IMR-90 (cell line): ENCODE measurements at regions not wholly inside any gene's neighbourhood (a gene's known extent, or its start where the extent isn't known, plus 50 kb on each side); places are given as distances from the start of the nearest gene placed in this dataset.

ENCODE experiments used
- ATAC-seq: fragments of 200-7000 bp; cut with Tn5 transposase; 2 replicates; pipeline ENCODE4 v1.9.1; 2020; ENCODE audit warnings: low read depth, mild to moderate bottlenecking, moderate library complexity
- BruUV-seq: library from RNA; stranded (reverse); fragments of 400-500 nt; replicated peaks from 2 replicates; lab custom pipeline; 2021; lab: Mats Ljungman, UMichigan
- CTCF ChIA-PET: fragments of 300-600 bp; formaldehyde crosslinking; extraction: SDS; loops from one replicate; lab custom pipeline; 2021; ENCODE audit warnings: antibody characterized with exemption; lab: Yijun Ruan, JAX
- POLR2A ChIA-PET: fragments of 300-600 bp; sonication (Branson Sonifier 250); formaldehyde crosslinking; loops from one replicate; lab custom pipeline; 2022; ENCODE audit warnings: antibody characterized with exemption; ENCODE audit not compliant: unreplicated experiment; lab: Charles Lee
- DNase-seq: peaks from one replicate; pipeline ENCODE4 v3.0.0; 2013
- H2AFZ ChIP-seq: replicated peaks from 2 replicates; pipeline ENCODE3; 2013; ENCODE audit warnings: low read length, mild to moderate bottlenecking; ENCODE audit not compliant: poor library complexity
- H2AK5ac ChIP-seq: 2 replicates; pipeline ENCODE4 v1.6.1; 2013; ENCODE audit warnings: low read depth, low read length, inconsistent platforms
- H2AK9ac ChIP-seq: replicated peaks from 2 replicates; pipeline ENCODE3; 2013; ENCODE audit warnings: mild to moderate bottlenecking, low read depth, low read length, moderate library complexity; ENCODE audit not compliant: poor library complexity
- H2BK120ac ChIP-seq: 2 replicates; pipeline ENCODE4 v1.6.1; 2013; ENCODE audit warnings: low read depth, low read length, inconsistent platforms
- H2BK15ac ChIP-seq: 3 replicates; pipeline ENCODE4 v1.6.1; 2013; ENCODE audit warnings: low read depth, low read length, inconsistent platforms
- H2BK20ac ChIP-seq: 2 replicates; pipeline ENCODE4 v1.6.1; 2013; ENCODE audit warnings: low read depth, mild to moderate bottlenecking, inconsistent platforms, low read length, moderate library complexity
- H2BK5ac ChIP-seq: 2 replicates; pipeline ENCODE4 v1.6.1; 2013; ENCODE audit warnings: mild to moderate bottlenecking, low read depth, low read length, inconsistent platforms; ENCODE audit not compliant: poor library complexity, severe bottlenecking
- H3K14ac ChIP-seq: replicated peaks from 2 replicates; pipeline ENCODE4 v1.6.1; 2013; ENCODE audit warnings: low read depth, low read length, inconsistent platforms
- H3K18ac ChIP-seq: 2 replicates; pipeline ENCODE4 v1.6.1; 2013; ENCODE audit warnings: low read depth, low read length, control low read depth
- H3K23ac ChIP-seq: 2 replicates; pipeline ENCODE4 v1.6.1; 2013; ENCODE audit warnings: low read depth, low read length, inconsistent platforms
- H3K27ac ChIP-seq: 2 replicates; pipeline ENCODE4 v1.5.1; 2013; ENCODE audit warnings: mild to moderate bottlenecking, control low read depth, low read length; ENCODE audit not compliant: insufficient read depth
- H3K27me3 ChIP-seq: 2 replicates; pipeline ENCODE4 v1.6.1; 2013; ENCODE audit warnings: low read length; ENCODE audit not compliant: control insufficient read depth, insufficient read depth
- H3K36me3 ChIP-seq: 2 replicates; pipeline ENCODE4 v1.6.1; 2013; ENCODE audit warnings: low read length, mixed read lengths; ENCODE audit not compliant: control insufficient read depth, insufficient read depth
- H3K4ac ChIP-seq: 2 replicates; pipeline ENCODE4 v1.6.1; 2013; ENCODE audit warnings: low read depth, low read length, inconsistent platforms
- H3K4me1 ChIP-seq: 2 replicates; pipeline ENCODE4 v1.6.1; 2013; ENCODE audit warnings: low read length, mixed read lengths; ENCODE audit not compliant: control insufficient read depth, insufficient read depth
- H3K4me2 ChIP-seq: 2 replicates; pipeline ENCODE4 v1.6.1; 2013; ENCODE audit warnings: low read depth, mild to moderate bottlenecking, control low read depth, low read length, moderate library complexity
- H3K4me3 ChIP-seq: 2 replicates; pipeline ENCODE4 v1.5.1; 2013; ENCODE audit warnings: low read depth, mild to moderate bottlenecking, control low read depth, low read length, moderate library complexity; ENCODE audit not compliant: insufficient read depth
- H3K56ac ChIP-seq: 2 replicates; pipeline ENCODE4 v1.6.1; 2013; ENCODE audit warnings: low read length, inconsistent platforms; ENCODE audit not compliant: insufficient read depth; ENCODE audit errors: extremely low read depth
- H3K79me1 ChIP-seq, 2 experiments: 2 replicates each; pipeline ENCODE4 v1.6.1; 2013; ENCODE audit warnings: low read length in 2 of 2, inconsistent platforms in 1 of 2, low read depth in 1 of 2
- H3K9ac ChIP-seq: 2 replicates; pipeline ENCODE4 v1.6.1; 2013; ENCODE audit warnings: low read depth, low read length, control low read depth
- H3K9me1 ChIP-seq: 2 replicates; pipeline ENCODE4 v1.6.1; 2013; ENCODE audit warnings: low read length, inconsistent platforms; ENCODE audit not compliant: insufficient read depth
- H3K9me3 ChIP-seq: 2 replicates; pipeline ENCODE4 v1.6.1; 2013; ENCODE audit warnings: low read length; ENCODE audit not compliant: control insufficient read depth, insufficient read depth
- H4K20me1 ChIP-seq: 2 replicates; pipeline ENCODE4 v1.6.1; 2013; ENCODE audit warnings: low read length, inconsistent platforms; ENCODE audit not compliant: insufficient read depth
- H4K5ac ChIP-seq: 2 replicates; pipeline ENCODE4 v1.6.1; 2013; ENCODE audit warnings: mild to moderate bottlenecking, low read depth, low read length, control low read depth
- H4K8ac ChIP-seq, 2 experiments: 2 replicates each; pipeline ENCODE4 v1.6.1; 2013; ENCODE audit warnings: low read depth in 2 of 2, low read length in 2 of 2, control low read depth in 1 of 2, inconsistent platforms in 1 of 2
- H4K91ac ChIP-seq: 2 replicates; pipeline ENCODE4 v1.6.1; 2013; ENCODE audit warnings: low read depth, low read length, inconsistent platforms; ENCODE audit not compliant: insufficient read depth
- FOS ChIP-seq: fragments of 150-350 bp; IDR thresholded peaks from 2 replicates; pipeline ENCODE4 v1.6.1; 2016; ENCODE audit warnings: low read depth, low read length
- MAFK ChIP-seq: IDR thresholded peaks from 2 replicates; pipeline ENCODE4 v1.6.1; 2012; ENCODE audit warnings: low read depth, low read length, improper control_type of control experiment
- MAZ ChIP-seq: IDR thresholded peaks from 2 replicates; pipeline ENCODE4 v1.6.1; 2012; ENCODE audit warnings: low read depth, mild to moderate bottlenecking, low read length, improper control_type of control experiment, moderate library complexity, borderline replicate concordance
- NFE2L2 ChIP-seq: fragments of 150-350 bp; IDR thresholded peaks from 2 replicates; pipeline ENCODE4 v1.6.1; 2016; ENCODE audit warnings: low read depth, mild to moderate bottlenecking, low read length
- RAD21 ChIP-seq: IDR thresholded peaks from 2 replicates; pipeline ENCODE4 v1.6.1; 2012; ENCODE audit warnings: low read length, improper control_type of control experiment
- RCOR1 ChIP-seq: IDR thresholded peaks from 2 replicates; pipeline ENCODE4 v1.6.1; 2012; ENCODE audit warnings: mild to moderate bottlenecking, low read length, improper control_type of control experiment; ENCODE audit not compliant: insufficient replicate concordance
- USF2 ChIP-seq: fragments of 150-350 bp; IDR thresholded peaks from 2 replicates; pipeline ENCODE4 v1.6.1; 2017; ENCODE audit warnings: mild to moderate bottlenecking, antibody characterized with exemption, low read length, low read depth
- WGBS, 2 experiments: methylation state at CpG; one replicate each; pipeline versions ENCODE4 v1.1.5 to v1.1.7; 2013; ENCODE audit warnings: missing lambda C conversion rate in 2 of 2; ENCODE audit not compliant: insufficient read length in 1 of 2; ENCODE audit errors: extremely low coverage in 2 of 2; 5-methylcytosine and 5-hydroxymethylcytosine counted together
- dilution Hi-C: fragments of 300-500 bp; cut with HindIII; formaldehyde crosslinking; loops from one replicate; pipeline ENCODE4 v1.14.3; 2018; ENCODE audit warnings: low sequenced_read_pairs; ENCODE audit not compliant: unreplicated experiment
- in situ Hi-C: fragments of 300-500 bp; cut with MboI; formaldehyde crosslinking; loops from 3 replicates; pipeline ENCODE4 v1.14.3; 2019; ENCODE audit warnings: low sequenced_read_pairs, inconsistent platforms, mixed read lengths
- intact Hi-C: fragments of 100-400 bp; cut with micrococcal nuclease; formaldehyde crosslinking; loops from 2 replicates; pipeline ENCODE4 v1.10.0; 2022
- TF ChIP-seq, protein P1 (sequence below): conservative IDR thresholded peaks from 2 replicates; pipeline ENCODE4 v1.5.1; 2012; ENCODE audit warnings: mild to moderate bottlenecking, low read depth, low read length, improper control_type of control experiment
- TF ChIP-seq, protein P2 (sequence below): fragments of 150-350 bp; IDR thresholded peaks from 2 replicates; pipeline ENCODE4 v1.6.1; 2016; ENCODE audit warnings: low read depth, mild to moderate bottlenecking, low read length, moderate library complexity, borderline replicate concordance

DNA sequence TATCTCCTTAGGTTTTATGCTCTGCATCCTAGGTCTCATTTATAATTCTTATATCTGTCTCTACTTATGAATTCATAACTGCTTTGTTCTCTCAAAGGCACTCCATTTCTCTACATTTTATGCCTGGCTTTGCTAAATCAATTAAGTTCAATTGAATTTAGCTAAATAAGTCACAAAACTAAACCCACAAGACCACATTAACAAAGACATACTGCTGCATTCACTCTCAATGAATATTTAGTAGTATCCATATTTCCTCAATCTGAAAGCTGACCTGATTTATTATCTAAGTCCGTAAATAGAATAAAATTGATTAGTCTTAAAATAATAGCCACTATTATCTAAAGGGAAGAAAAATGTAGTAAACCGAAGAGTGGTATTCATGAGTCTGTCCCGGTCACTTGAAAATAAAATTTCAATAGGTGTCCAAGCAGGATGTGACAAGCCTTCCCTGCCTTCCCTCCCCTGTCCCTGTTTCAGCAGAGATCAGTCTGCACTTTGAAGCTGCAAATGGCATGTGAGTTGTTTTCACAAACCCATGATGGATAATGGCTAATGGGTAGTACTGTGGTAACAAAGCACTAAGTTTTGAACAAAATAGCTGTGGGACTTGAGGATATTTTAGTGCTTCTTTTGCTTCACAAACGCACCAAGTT is 295.0 kb upstream of the NCAM2 start:
- H3K79me1 ChIP-seq, result no peaks in the 10 kb centered on the region
- no peak for TF ChIP-seq USF2
- TF ChIP-seq NFE2L2, result no peak
- no peak for TF ChIP-seq FOS
- TF ChIP-seq, protein P1, sequence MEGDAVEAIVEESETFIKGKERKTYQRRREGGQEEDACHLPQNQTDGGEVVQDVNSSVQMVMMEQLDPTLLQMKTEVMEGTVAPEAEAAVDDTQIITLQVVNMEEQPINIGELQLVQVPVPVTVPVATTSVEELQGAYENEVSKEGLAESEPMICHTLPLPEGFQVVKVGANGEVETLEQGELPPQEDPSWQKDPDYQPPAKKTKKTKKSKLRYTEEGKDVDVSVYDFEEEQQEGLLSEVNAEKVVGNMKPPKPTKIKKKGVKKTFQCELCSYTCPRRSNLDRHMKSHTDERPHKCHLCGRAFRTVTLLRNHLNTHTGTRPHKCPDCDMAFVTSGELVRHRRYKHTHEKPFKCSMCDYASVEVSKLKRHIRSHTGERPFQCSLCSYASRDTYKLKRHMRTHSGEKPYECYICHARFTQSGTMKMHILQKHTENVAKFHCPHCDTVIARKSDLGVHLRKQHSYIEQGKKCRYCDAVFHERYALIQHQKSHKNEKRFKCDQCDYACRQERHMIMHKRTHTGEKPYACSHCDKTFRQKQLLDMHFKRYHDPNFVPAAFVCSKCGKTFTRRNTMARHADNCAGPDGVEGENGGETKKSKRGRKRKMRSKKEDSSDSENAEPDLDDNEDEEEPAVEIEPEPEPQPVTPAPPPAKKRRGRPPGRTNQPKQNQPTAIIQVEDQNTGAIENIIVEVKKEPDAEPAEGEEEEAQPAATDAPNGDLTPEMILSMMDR, result no peak
- TF ChIP-seq, protein P2, sequence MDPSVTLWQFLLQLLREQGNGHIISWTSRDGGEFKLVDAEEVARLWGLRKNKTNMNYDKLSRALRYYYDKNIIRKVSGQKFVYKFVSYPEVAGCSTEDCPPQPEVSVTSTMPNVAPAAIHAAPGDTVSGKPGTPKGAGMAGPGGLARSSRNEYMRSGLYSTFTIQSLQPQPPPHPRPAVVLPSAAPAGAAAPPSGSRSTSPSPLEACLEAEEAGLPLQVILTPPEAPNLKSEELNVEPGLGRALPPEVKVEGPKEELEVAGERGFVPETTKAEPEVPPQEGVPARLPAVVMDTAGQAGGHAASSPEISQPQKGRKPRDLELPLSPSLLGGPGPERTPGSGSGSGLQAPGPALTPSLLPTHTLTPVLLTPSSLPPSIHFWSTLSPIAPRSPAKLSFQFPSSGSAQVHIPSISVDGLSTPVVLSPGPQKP, result no peak
- no peak for TF ChIP-seq MAFK
- no peak for TF ChIP-seq MAZ
- no peak for TF ChIP-seq RAD21
- TF ChIP-seq RCOR1, result no peak
- H4K91ac ChIP-seq, result no peak overlapping the region
- no peak overlapping the region for H2AK5ac ChIP-seq
- H3K9ac ChIP-seq, result no peak overlapping the region
- no peak overlapping the region for H2BK20ac ChIP-seq
- H2AFZ ChIP-seq, result no peak overlapping the region
- H3K9me1 ChIP-seq, result no peaks in the 10 kb centered on the region
- H4K20me1 ChIP-seq, result no peaks in the 10 kb centered on the region
- dilution Hi-C loops, result no loop called here
- H3K56ac ChIP-seq, result no peak overlapping the region
- H3K4me2 ChIP-seq, result no peak overlapping the region
- no peak overlapping the region for H3K27ac ChIP-seq
- no peak overlapping the region for H3K4me3 ChIP-seq
- no peak overlapping the region for H2BK15ac ChIP-seq
- no peak overlapping the region for H2BK5ac ChIP-seq
- H3K23ac ChIP-seq, result no peak overlapping the region
- H3K9me3 ChIP-seq, result peaks cover 12% of the 10 kb centered on the region
- no peak overlapping the region for H4K8ac ChIP-seq
- no peak overlapping the region for H4K5ac ChIP-seq
- ChIA-PET CTCF (no interaction called here), POLR2A (no interaction called here)
- H3K4me1 ChIP-seq, result no peaks in the 10 kb centered on the region
- no CpG with 5 or more reads among the region's 4 CpGs for WGBS, 2 experiments
- no peak overlapping the region for H2AK9ac ChIP-seq
- no peak overlapping the region for H3K4ac ChIP-seq
- no peak for ATAC-seq
- no peaks in the 10 kb centered on the region for H3K36me3 ChIP-seq
- DNase-seq, result no peak
- no peak overlapping the region for H2BK120ac ChIP-seq
- BruUV-seq, result no TSS peak
- no peak overlapping the region for H3K18ac ChIP-seq
- intact Hi-C loops, result no loop called here
- in situ Hi-C loops, result no loop called here
- H3K14ac ChIP-seq, result no peak overlapping the region
- H3K27me3 ChIP-seq, result no peaks in the 10 kb centered on the region
